SU-DHL-6 (cell line): ENCODE measurements at regions not wholly inside any gene's neighbourhood (a gene's known extent, or its start where the extent isn't known, plus 50 kb on each side); places are given as distances from the start of the nearest gene placed in this dataset.

Source experiments
- EZH2phosphoT487 ChIP-seq: fragments of 200-600 bp; sonication (generic), shearing (Covaris generic); conservative IDR thresholded peaks from 2 replicates; pipeline ENCODE4 v1.6.1; 2018; ENCODE audit warnings: mild to moderate bottlenecking, antibody characterized with exemption, low read length, moderate library complexity, mixed read lengths
- TF ChIP-seq, protein P1 (sequence below): fragments of 200-600 bp; sonication (generic); IDR thresholded peaks from one replicate; pipeline ENCODE4 v1.5.1; 2017; ENCODE audit warnings: antibody characterized with exemption, mild to moderate bottlenecking, low read length, moderate library complexity; ENCODE audit not compliant: insufficient read depth, poor library complexity, severe bottlenecking

DNA sequence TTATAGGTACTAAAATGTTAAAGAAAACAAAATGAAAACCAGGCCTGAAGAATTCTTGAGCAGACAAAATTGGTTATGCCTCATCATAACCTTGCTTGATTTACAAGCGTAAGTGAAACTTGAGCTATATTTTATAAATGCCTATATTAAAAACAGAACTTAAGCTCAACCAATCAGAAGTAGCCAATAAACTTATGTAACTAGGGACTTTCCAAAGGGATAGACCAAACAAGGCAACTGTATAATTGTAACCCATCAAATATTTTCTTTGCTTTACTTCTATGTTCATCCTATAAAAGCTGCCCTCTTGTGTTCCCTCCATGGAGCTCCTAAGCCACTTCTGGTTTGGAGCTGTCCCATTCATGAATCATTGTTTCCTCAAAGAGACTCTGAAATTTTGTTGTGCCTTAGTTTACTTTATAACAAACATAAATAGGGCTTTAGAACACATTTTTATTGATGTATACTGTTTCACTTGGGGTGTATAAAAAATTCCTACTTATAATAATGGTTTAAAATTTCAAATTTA, 101.6 kb upstream of the CARMIL1 start:
- TF ChIP-seq, protein P1, sequence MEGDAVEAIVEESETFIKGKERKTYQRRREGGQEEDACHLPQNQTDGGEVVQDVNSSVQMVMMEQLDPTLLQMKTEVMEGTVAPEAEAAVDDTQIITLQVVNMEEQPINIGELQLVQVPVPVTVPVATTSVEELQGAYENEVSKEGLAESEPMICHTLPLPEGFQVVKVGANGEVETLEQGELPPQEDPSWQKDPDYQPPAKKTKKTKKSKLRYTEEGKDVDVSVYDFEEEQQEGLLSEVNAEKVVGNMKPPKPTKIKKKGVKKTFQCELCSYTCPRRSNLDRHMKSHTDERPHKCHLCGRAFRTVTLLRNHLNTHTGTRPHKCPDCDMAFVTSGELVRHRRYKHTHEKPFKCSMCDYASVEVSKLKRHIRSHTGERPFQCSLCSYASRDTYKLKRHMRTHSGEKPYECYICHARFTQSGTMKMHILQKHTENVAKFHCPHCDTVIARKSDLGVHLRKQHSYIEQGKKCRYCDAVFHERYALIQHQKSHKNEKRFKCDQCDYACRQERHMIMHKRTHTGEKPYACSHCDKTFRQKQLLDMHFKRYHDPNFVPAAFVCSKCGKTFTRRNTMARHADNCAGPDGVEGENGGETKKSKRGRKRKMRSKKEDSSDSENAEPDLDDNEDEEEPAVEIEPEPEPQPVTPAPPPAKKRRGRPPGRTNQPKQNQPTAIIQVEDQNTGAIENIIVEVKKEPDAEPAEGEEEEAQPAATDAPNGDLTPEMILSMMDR = no peak
- TF ChIP-seq EZH2phosphoT487 = no peak
